HL-60 (cell line): ENCODE measurements at regions not wholly inside any gene's neighbourhood (a gene's known extent, or its start where the extent isn't known, plus 50 kb on each side); places are given as distances from the start of the nearest gene placed in this dataset.

ENCODE experiments used
- CTCF ChIP-seq: IDR thresholded peaks from one replicate; pipeline ENCODE4 v1.5.1; 2011; ENCODE audit warnings: low read length, control low read depth, inconsistent platforms; ENCODE audit not compliant: insufficient read depth
- GABPA ChIP-seq: IDR thresholded peaks from 2 replicates; pipeline ENCODE4 v1.6.1; 2012; ENCODE audit warnings: low read depth
- POLR2AphosphoS5 ChIP-seq: IDR thresholded peaks from 2 replicates; pipeline ENCODE4 v1.6.1; 2012; ENCODE audit warnings: low read depth
- REST ChIP-seq: IDR thresholded peaks from 2 replicates; pipeline ENCODE4 v1.6.1; 2012; ENCODE audit warnings: low read depth; ENCODE audit not compliant: insufficient replicate concordance
- SPI1 ChIP-seq: IDR thresholded peaks from 2 replicates; pipeline ENCODE4 v1.6.1; 2012; ENCODE audit warnings: low read depth, mild to moderate bottlenecking, borderline replicate concordance

DNA sequence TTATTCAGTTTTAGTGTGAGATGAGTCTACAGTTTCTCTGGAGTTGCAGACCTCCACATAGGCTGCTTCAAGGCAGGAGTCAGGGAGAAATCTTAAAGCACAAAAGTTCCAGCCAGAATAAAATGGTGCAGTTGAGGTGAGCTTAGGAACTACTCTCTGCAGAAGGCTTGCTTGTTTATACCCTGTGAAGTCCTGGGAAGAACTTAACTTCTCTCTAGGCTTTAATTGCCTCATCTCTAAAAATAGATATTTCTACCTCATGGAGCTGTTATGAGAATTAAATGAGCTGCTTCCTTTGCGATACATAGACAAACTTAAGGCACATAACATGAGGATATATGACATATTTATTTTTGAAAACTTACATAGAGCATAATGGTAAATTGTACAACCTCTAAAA is 286.2 kb downstream of the GPATCH2 start:
- no peak for TF ChIP-seq CTCF
- no peak for TF ChIP-seq POLR2AphosphoS5
- TF ChIP-seq GABPA, result no peak
- no peak for TF ChIP-seq REST
- no peak for TF ChIP-seq SPI1
